Effector memory CD4-positive, alpha-beta T cell (primary cell): ENCODE measurements at regions not wholly inside any gene's neighbourhood (a gene's known extent, or its start where the extent isn't known, plus 50 kb on each side); places are given as distances from the start of the nearest gene placed in this dataset.

Experiments
- DNase-seq, 3 donors: peaks; one replicate each; pipeline ENCODE4 v3.0.0-alpha.2; 2020
- H3K27ac ChIP-seq: 2 replicates; pipeline ENCODE4 v1.7.0; 2013; ENCODE audit warnings: mild to moderate bottlenecking, low read length, moderate library complexity; ENCODE audit not compliant: insufficient read depth, poor library complexity, severe bottlenecking
- H3K27me3 ChIP-seq: replicated peaks from 2 replicates; pipeline ENCODE4 v1.7.0; 2013; ENCODE audit warnings: mild to moderate bottlenecking, low read length; ENCODE audit not compliant: insufficient read depth, control insufficient read depth, poor library complexity, severe bottlenecking
- H3K36me3 ChIP-seq: 2 replicates; pipeline ENCODE4 v1.7.0; 2013; ENCODE audit warnings: mild to moderate bottlenecking, low read length, moderate library complexity; ENCODE audit not compliant: control insufficient read depth, insufficient read depth
- H3K4me1 ChIP-seq: 2 replicates; pipeline ENCODE4 v1.7.0; 2013; ENCODE audit warnings: low read length, mild to moderate bottlenecking; ENCODE audit not compliant: control insufficient read depth, insufficient read depth, poor library complexity, severe bottlenecking
- H3K4me3 ChIP-seq: 2 replicates; pipeline ENCODE4 v1.7.0; 2013; ENCODE audit warnings: low read length, low read depth, mild to moderate bottlenecking; ENCODE audit not compliant: insufficient read depth, poor library complexity, severe bottlenecking
- H3K9me3 ChIP-seq: 2 replicates; pipeline ENCODE4 v1.7.0; 2013; ENCODE audit warnings: mild to moderate bottlenecking, low read length, moderate library complexity; ENCODE audit not compliant: control insufficient read depth

GRCh38 chr10:44820094-44820493, 91.0 kb upstream of the TMEM72 start:
- Histone ChIP-seq H3K4me1 (no peaks in the 10 kb centered on the region), H3K36me3 (no peaks in the 10 kb centered on the region), H3K27me3 (no peaks in the 10 kb centered on the region), H3K4me3 (no peak overlapping the region), H3K27ac (no peak overlapping the region), H3K9me3 (no peaks in the 10 kb centered on the region)
- no peak for DNase-seq

- DNase-seq = no peak
These were observed 89.8 kb upstream of the TMEM72 start for GRCh38 chr10:44821290-44821689.

GRCh38 chr10:44822349-44822748, 88.8 kb upstream of the TMEM72 start:
- Histone ChIP-seq H3K4me1 (no peaks in the 10 kb centered on the region), H3K27me3 (no peaks in the 10 kb centered on the region), H3K4me3 (no peak overlapping the region), H3K36me3 (no peaks in the 10 kb centered on the region), H3K9me3 (no peaks in the 10 kb centered on the region), H3K27ac (no peak overlapping the region)
- no peak for DNase-seq

More at GRCh38 chr10:44821290-44821689, 89.8 kb upstream of the TMEM72 start:
- H3K4me1 ChIP-seq = no peaks in the 10 kb centered on the region
- no peak overlapping the region for H3K4me3 ChIP-seq
- no peaks in the 10 kb centered on the region for H3K27me3 ChIP-seq
- H3K9me3 ChIP-seq = no peaks in the 10 kb centered on the region
- H3K36me3 ChIP-seq = no peaks in the 10 kb centered on the region
- H3K27ac ChIP-seq = no peak overlapping the region

DNA sequence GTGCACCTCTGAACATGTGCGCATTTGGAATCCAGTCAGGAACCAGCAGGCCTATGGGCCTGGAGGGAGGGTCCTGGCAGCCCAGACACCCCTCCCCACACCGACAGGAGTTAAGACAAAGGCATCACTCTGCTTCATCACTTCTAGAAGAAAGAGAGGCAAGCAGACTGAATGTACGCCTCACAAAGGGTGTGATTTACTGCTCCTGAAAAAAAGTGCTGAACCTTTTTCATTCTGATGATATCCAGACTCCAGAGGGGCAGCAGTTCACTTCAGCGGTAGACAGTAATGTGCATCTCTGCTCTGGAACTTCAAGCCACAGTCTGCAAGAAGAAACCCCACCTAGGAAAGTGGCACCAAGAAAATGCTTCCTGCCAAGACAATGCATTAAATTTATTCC, 88.2 kb upstream of the TMEM72 start:
- no peaks in the 10 kb centered on the region for H3K27me3 ChIP-seq
- H3K4me1 ChIP-seq = no peaks in the 10 kb centered on the region
- no peak overlapping the region for H3K27ac ChIP-seq
- DNase-seq = no peak
- no peaks in the 10 kb centered on the region for H3K9me3 ChIP-seq
- no peak overlapping the region for H3K4me3 ChIP-seq
- no peaks in the 10 kb centered on the region for H3K36me3 ChIP-seq

GRCh38 chr10:44824607-44825006, 86.5 kb upstream of the TMEM72 start:
- H3K4me1 ChIP-seq = no peaks in the 10 kb centered on the region
- H3K27ac ChIP-seq = no peak overlapping the region
- no peak for DNase-seq

GRCh38 chr10:44827431-44828006, 83.6 kb upstream of the TMEM72 start:
- H3K9me3 ChIP-seq = no peaks in the 10 kb centered on the region
- no peak overlapping the region for H3K27ac ChIP-seq
- no peak for DNase-seq
- H3K36me3 ChIP-seq = no peaks in the 10 kb centered on the region
- no peaks in the 10 kb centered on the region for H3K27me3 ChIP-seq
- no peak overlapping the region for H3K4me3 ChIP-seq
- H3K4me1 ChIP-seq = no peaks in the 10 kb centered on the region

More at GRCh38 chr10:44824607-44825006, 86.5 kb upstream of the TMEM72 start:
- H3K9me3 ChIP-seq = no peaks in the 10 kb centered on the region
- no peak overlapping the region for H3K4me3 ChIP-seq
- H3K27me3 ChIP-seq = no peaks in the 10 kb centered on the region
- no peaks in the 10 kb centered on the region for H3K36me3 ChIP-seq

DNA sequence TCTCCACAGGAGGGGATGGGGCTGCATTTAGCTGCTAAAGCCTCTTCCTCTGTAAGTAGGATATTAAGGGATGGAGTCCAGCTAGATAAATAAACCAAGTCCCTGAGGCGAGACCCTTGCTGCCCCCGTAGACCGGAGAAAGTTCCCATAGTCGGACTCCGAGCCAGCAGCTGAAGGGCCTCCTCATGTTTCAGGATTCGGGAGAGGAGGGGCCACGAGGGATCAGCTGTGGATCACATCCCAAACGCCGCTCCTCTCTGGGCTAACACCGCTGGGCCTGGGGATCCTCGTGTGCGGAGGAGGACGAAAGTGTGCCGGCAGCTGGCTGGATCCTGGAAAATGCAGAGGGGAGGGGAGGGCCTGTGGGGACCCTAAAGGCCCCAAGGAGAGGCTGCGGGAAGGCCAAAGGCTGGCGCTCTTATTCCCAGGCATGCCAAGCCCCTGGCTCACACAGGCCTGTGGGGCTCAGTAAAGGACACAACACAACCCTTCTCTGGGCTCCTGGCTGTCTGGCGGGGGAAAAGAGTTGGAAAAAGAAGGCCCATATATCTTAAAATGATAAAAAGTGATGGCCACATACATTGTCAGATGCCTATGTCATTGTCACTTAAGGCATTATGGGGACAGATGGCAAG, 82.5 kb upstream of the TMEM72 start:
- Histone ChIP-seq H3K27ac (no peak overlapping the region), H3K4me1 (no peaks in the 10 kb centered on the region), H3K36me3 (no peaks in the 10 kb centered on the region), H3K4me3 (no peak overlapping the region), H3K9me3 (no peaks in the 10 kb centered on the region), H3K27me3 (no peaks in the 10 kb centered on the region)
- no peak for DNase-seq

DNA sequence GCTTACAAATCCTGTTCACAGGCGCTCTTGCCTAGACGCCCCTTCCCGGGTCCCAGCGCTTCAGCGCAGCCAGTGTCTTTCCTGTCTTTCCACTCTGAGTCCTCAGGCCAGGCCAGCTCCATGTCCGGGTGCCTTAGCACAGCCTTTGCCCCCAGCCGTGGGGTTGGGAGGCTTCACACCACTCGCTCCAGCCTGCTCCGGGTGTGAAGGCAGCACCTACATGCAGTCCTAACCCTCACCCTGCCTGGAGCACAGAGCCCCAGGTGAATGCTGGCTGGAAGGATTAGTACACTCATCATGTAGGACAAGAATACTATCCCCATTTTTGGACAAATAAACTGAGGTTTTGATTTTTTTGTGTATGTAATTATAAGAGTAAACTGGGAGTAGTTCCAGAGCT, 81.7 kb upstream of the TMEM72 start:
- DNase-seq = no peak
- Histone ChIP-seq H3K9me3 (no peaks in the 10 kb centered on the region), H3K4me3 (no peak overlapping the region), H3K27me3 (no peaks in the 10 kb centered on the region), H3K36me3 (no peaks in the 10 kb centered on the region), H3K27ac (no peak overlapping the region), H3K4me1 (no peaks in the 10 kb centered on the region)

DNA sequence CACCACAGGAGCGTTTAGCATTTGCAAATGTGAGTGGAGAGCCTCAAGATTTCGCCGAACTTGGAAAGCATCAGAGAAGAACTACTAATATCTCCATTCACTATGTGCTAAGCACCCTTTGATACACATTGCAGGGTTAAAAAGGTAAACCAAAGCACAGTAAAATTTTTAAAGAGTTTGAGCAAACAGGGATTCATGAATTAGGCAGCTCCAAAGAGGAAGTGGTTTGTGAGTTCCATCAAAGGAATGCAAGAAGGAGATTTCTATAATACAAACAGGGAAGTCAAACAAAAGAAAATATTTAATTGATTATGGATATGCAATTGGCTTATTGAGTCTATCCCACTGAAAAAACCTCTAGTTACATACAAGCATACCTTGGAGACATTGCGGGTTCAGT, 81.1 kb upstream of the TMEM72 start:
- Histone ChIP-seq H3K4me3 (no peak overlapping the region), H3K36me3 (no peaks in the 10 kb centered on the region), H3K4me1 (no peaks in the 10 kb centered on the region), H3K27ac (no peak overlapping the region), H3K27me3 (no peaks in the 10 kb centered on the region), H3K9me3 (no peaks in the 10 kb centered on the region)
- no peak for DNase-seq

GRCh38 chr10:44831581-44831980, 79.6 kb upstream of the TMEM72 start:
- Histone ChIP-seq H3K4me3 (no peak overlapping the region), H3K36me3 (no peaks in the 10 kb centered on the region), H3K27me3 (no peaks in the 10 kb centered on the region), H3K4me1 (no peaks in the 10 kb centered on the region), H3K27ac (no peak overlapping the region), H3K9me3 (no peaks in the 10 kb centered on the region)
- no peak for DNase-seq
